B cell (primary cell): ENCODE measurements at regions not wholly inside any gene's neighbourhood (a gene's known extent, or its start where the extent isn't known, plus 50 kb on each side); places are given as distances from the start of the nearest gene placed in this dataset.

Source experiments
- CTCF ChIP-seq: fragments of 200-600 bp; IDR thresholded peaks from one replicate; pipeline ENCODE4 v1.8.0; 2022; ENCODE audit warnings: antibody characterized with exemption, mild to moderate bottlenecking
- EZH2 ChIP-seq: IDR thresholded peaks from 2 replicates; pipeline ENCODE4 v1.6.1; 2012; ENCODE audit warnings: borderline replicate concordance, low read depth, mild to moderate bottlenecking, moderate library complexity, low read length; ENCODE audit not compliant: insufficient read depth, poor library complexity, severe bottlenecking

- TF ChIP-seq CTCF = no peak
- no peak for TF ChIP-seq EZH2
These were observed 157.7 kb downstream of the HNMT start for GRCh38 chr2:138121666-138122661.
